ENCODE measurements at regions not wholly inside any gene's neighbourhood (a gene's known extent, or its start where the extent isn't known, plus 50 kb on each side); places are given as distances from the start of the nearest gene placed in this dataset.

DNA sequence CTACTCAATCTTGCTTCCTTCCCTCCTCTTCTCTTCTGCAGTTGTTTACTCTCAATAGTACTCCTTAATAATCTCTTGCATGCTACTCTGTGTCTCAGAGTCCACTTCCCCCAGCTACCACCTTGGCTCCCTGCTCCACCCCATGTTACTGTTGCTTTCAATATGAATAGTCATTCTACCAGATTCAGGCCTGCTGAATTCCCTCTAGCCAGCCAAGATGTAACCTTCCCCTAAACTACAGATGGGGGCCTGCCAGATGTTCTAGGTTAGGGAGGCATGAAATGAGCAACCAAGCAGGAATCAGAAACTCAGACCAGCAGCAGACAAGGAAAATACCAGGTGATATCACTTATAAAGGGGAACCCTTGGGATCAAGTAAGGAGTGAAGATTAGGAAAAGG is 392.1 kb upstream of the DDHD1 start:
- DNase-seq (ENCODE audit: low spot score), result no peak

DNA sequence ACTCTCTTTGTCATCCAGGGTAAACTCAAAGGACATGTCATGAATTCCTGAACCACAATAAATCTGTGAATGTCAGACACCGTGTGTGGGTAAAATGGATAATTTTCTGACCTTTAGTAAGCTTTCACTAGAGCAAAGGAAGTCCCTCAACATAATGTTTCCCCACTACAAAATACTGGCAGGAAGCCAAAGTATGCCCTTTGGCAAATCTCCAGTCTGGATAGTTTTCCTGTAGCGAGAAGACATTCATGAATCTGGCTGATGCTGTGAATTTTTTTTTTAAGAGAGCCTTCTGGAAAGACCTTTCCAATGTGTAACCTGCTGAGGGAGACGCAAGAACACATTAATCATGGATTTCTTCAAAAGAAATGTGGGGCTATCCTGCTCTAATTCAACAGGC is 389.6 kb upstream of the DDHD1 start:
- peak; percentile 11 for DNase-seq (ENCODE audit: low spot score)

DNA sequence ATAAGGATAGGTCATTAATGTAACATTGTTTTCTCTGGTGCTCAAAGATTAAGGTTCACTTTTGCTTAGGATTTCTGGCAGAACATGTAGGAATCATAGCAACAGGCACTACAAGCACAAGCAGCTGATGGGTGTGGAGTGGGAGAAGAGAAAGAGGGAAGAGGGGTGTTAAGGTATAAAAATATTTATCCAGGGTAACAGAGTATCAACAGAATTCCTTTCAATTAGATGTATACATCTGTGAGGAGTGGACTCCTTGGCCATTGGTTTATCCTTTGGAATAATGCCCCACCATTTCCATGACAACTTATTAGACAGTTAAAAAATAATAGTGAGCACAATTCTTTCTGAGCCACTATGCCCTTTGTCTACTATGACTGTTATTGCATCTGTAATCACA is 388.3 kb upstream of the DDHD1 start:
- DNase-seq (ENCODE audit: low spot score), result no peak

DNA sequence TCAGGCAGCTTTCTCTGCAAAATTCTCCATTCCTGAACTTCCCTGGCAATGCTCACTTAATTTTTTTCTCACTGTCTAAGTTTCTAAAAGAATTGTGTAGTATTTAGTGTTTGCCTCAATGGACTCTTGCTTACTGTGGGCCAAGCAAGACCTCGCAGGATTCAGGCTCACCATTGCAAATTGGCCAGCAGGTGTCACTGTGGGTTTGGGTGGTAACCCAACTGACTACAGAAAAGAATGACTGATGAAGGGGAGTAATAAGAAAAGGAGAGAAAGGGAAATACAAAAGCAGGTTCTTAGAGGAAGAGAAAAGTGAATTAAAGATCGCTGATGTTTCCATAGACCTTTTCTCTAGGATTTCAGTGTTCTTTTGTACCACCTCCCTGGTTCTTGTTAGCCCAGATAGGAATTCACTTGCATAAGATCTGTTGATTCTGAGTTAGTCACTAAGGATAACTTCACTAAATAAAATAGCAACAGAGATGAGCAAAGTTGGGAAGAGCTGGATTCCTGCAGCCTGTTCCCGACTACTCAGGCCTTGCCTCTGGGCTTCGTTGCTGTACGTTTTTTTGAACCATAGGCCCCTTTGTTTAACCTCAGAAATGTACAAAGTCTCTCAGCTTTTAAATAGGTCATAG is 386.5 kb upstream of the DDHD1 start:
- DNase-seq (ENCODE audit: low spot score), result peak; percentile 87

DNA sequence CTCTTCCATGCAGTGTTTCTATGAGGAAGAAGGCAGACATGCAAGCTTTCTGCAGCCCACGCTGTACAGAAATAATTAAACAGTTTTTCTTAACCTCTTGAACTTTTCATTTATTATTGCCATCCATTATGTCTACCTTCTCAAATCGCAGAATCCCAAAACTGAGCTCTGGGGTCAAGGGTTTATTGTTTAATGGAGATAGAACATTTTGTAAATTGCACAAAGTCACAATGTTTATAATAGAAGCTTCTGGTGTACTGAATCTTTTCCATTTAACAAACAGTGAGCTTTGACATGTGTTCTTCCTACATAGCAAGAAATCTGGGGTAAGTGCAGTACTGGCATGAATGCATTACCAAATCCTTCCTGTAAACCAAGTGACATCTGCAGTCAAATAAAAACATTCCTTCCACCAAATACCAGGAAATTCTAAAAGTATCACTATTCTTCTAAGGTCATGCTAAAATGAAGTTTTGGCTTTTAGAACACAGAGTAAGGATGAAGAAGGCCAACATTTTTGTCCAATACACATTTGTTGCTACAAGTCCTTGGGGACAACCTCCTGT is 385.3 kb upstream of the DDHD1 start:
- no peak for DNase-seq (ENCODE audit: low spot score)

DNA sequence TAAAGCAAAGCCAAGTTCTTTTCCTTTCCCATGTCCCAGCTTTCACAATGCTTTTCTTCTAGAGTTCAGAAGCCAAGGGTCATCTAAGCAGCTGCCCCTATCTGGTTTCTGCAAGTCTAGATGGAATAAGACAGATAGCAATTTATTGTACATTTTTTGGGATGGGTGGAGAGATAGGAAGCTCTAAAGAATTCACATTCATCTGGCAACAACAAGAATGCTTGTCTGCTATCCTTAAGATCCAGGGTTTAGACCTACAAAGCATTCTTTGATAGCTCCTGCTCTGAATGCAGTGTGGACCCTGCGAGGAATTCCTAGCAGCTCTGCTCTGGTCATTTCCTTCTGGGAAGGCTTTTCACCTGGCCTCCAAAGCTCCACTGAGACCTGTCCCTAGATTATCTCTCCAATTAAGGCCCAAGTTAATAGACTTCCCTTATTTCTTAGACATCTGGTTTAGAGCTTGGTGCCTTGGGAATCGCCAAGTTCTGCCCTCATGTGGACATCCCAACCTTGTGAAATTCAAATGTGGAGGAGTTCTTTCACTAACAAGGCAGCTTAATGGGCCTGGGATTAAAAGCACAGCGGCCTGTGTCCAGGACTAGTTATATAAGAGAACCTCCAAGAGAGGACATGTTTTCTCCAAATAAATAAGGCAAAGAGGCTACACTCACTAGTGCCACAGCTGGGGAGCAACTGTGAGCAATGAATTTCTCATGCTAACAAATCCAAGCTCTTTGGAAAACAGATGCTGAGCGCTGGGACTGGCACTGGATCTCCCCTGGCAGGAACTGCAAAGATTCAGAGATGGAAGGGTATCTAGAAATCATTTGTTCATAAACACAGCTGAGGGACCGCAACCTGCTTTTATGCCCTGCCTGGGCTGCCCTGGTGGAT is 384.5 kb upstream of the DDHD1 start:
- DNase-seq (ENCODE audit: low spot score), result peak; percentile 48

DNA sequence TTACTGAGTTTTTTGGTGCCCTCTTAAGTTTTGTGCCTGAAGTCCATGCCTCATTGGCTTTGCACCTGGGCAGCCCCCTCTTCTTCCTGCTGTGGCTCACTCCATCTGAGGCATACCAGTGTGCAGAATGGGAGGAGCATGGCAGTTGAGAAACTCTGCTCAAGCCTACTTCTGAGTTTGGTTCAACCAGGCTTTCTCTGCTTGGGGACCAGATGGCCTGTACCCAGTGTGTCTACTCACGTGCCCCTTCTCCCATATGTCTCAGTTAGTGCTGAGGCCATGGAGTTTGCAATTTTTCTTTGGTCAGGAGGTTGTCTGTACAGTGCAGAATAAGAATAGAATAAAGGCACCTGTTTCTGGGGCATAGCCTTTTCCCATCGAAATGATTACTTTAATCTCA is 383.3 kb upstream of the DDHD1 start:
- DNase-seq (ENCODE audit: low spot score), result peak; percentile 58

DNA sequence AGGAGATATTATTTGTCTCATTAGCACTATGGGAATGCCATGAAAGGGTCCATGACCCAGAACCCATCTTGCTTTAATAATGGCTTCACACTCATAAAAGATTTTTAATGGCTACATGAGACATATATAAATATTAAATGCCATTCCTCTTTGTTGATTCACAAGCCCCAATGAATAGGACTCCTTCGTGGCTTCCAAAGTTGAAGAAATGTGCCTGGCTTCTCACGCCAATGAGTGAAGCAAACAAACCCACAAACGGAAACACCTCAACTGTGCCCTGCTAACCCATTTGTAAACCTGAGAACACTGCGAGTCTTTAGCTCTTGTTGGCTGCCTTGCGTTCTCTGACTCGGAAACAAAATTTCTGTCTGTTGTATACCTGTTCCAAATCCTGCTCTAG is 381.7 kb upstream of the DDHD1 start:
- no peak for DNase-seq (ENCODE audit: low spot score)

DNA sequence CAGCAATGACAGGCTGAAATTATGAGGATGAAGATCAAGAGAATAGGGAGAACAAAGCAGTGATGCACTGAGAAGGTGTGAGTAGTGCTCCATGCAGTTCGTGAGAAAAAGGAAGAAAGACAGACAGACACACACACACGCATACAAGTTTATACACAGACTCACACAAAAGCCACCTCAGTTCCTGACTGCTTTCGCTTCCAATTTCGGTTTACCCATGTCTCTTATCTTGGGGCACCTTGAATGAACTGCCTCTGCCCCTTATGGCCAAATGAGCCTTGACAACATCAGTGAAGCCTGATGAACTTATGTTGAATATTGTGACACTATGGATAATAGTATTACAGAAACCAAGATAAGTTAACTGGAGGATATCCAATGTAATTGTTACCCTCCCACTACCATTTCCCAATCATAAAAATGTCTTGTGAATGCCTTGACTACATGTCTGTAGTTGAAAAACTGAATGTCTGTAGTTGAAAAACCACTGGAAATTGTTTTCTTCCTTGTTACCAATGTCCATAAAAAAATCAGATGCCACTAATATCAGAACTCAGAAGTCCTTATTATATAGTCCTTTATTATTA is 380.4 kb upstream of the DDHD1 start:
- DNase-seq (ENCODE audit: low spot score), result no peak

DNA sequence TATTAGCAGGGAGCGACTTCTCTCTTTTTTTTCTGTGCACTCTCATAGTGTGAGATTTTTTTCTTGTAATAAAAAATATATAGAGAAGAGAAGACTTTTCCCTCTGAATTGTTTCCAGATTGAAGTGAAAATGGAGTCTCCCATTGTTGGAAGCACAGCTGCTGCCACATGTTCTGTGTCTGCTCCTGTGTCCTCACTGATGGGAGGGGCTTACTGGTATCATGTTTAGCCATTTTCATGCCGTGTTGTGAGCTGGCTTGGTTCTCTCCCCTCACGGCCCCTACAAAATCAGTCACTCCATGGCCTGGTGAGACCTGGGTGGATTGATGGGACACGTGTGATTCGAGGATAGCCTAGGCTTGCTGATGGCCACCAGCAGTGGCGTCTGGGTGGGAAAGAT is 379.7 kb upstream of the DDHD1 start:
- DNase-seq (ENCODE audit: low spot score), result no peak

DNA sequence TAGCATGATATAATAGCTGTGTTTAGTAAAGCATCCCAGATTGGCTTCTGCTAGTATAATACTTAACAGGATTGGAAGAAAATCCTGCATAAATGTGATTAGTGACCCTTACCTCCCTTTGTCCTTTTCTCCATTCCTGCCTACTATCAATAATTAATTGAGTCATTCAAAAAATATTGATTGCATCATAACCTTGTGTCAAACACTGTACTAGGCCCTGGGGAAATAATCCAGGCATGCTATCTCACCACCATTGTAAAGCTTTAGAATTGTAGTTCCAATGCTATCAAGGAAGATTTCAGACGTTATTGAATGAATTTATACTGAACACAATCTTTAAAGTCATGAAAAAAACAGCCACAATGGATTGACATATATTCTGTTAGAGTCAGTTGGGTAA is 378.6 kb upstream of the DDHD1 start:
- DNase-seq (ENCODE audit: low spot score), result no peak

DNA sequence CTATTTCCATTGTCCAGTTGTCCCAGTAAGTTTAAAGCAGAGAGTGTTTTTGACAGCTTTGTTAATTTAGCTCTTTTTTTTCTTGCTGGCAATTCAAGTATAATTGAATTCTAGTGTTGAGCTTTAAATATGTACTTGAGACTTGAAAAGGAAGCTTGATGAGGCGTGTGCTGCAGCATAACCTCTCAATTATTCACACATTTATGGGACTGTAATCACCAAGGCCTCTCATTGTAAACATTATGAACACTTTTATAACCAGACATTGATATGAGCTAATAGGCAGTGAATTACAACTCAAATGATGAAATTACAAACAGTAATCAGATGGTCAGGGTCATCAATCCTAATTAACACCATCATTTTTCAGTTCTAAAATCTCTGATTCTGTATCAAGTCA is 378.0 kb upstream of the DDHD1 start:
- no peak for DNase-seq (ENCODE audit: low spot score)

DNA sequence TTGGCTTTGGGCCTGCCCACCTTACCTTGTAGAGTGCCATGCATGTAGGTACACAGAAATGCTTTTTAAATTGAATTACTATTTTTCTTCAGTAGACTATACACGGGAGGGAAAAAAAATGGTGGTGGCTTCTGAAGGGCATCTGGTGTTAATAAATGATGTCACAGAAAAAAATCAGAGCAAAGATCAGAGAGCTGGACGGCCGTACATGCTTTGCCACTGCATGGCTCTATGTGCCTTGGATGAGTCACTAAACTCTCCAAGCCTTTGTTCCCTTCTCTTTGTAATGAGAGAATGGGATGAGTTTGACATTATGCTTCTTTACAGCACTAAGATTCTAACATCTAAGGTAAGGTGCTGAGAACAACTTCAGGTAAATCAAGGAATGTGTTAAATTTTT is 376.4 kb upstream of the DDHD1 start:
- DNase-seq (ENCODE audit: low spot score), result no peak

DNA sequence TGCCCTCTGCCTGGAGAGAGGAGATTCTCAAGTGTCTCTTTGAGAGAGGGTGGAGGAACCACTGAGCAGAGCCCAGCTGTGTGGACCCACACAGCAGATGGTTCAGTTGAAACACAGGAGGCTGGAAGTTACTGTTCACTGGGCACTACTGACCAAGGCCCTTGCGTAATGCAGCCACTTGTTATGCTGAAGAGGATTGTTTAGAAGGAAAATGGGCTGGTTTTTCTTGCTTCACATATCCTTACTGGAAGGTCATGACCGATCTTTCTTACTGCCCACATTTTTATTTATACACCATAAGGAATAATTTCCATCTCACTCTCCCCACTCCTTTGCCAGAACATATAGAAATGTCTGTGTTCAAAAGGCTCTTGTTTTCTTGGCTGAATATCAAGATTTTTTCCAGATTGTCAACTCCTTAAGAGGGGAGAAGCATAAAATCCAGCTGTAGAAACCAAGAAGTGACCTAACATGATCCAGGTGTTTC is 375.1 kb upstream of the DDHD1 start:
- DNase-seq (ENCODE audit: low spot score), result no peak

DNA sequence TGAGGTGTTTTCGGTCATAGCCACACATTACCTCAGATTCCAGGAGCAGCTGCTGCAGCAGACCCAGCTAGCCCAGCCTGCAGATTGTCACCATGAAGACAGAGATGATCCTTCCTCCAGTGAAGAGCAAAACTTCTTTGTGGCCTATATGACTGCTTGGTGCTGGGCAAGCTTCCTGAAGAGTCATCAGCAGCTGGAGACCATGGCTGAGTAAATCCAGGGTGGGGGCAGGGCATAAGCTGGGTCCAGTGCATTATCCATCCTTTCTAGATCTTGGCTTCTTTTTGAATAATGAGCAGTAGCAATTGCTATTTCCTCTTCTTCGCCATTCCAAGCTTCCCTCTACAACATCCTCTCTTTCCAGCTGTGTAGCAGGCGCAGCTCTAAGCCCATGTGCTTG is 373.1 kb upstream of the DDHD1 start:
- DNase-seq (ENCODE audit: low spot score), result no peak

DNA sequence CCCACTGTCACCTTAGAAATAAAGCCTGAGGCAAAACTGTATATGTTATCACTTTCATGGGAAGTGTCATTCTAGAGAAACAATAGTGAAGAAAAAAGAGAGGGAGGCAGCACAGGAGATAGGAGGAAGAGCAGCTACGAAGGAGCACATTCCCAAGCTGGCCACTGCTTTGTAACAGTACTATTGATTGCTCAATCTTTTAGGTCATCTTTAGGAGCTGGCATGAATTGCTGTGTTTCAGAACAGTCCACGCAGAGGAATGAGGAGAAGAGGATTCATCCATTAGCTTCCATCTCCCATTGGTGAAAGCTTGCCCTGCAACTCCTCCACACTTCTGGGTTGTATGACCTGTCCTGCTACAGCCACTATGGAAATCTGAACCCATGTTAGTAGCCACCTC is 372.5 kb upstream of the DDHD1 start:
- no peak for DNase-seq (ENCODE audit: low spot score)

DNA sequence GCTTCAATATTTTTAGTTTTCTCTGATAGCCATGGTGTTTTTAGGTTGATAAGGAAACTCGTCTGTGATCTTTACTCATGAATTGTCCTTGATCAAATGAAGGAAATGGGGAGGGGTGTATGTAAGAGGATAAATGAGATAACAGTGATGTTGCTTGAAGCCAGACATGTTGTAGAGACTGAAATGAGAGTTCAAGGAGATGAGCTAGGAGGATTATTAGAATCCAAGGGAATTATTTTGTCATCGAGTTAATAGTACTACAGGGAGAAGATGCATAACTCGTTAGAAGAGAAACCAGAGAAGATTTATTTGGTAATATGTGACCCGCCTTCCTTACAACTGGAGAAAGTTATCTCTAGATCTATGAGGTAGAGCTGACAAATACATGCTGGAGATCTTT is 371.3 kb upstream of the DDHD1 start:
- DNase-seq (ENCODE audit: low spot score), result no peak

DNA sequence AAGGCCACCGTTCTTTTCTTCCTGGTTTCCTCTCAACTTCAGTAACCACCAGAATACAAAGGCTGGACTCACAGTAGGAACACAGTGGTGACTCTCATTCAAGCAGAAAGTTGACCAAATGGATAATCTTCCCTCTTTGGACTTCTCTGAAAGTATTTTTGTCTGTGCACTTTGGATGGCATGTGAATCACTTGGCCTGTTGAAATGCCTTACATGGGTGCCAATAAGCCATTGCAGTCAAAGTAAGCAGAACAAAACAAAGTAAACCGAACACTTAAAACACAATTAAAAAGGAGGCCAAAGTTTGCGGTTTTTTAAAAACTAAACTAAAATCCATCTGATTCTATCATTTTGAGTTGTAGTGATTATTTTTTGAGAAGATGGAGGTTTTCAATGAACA is 370.1 kb upstream of the DDHD1 start:
- DNase-seq (ENCODE audit: low spot score), result no peak

DNA sequence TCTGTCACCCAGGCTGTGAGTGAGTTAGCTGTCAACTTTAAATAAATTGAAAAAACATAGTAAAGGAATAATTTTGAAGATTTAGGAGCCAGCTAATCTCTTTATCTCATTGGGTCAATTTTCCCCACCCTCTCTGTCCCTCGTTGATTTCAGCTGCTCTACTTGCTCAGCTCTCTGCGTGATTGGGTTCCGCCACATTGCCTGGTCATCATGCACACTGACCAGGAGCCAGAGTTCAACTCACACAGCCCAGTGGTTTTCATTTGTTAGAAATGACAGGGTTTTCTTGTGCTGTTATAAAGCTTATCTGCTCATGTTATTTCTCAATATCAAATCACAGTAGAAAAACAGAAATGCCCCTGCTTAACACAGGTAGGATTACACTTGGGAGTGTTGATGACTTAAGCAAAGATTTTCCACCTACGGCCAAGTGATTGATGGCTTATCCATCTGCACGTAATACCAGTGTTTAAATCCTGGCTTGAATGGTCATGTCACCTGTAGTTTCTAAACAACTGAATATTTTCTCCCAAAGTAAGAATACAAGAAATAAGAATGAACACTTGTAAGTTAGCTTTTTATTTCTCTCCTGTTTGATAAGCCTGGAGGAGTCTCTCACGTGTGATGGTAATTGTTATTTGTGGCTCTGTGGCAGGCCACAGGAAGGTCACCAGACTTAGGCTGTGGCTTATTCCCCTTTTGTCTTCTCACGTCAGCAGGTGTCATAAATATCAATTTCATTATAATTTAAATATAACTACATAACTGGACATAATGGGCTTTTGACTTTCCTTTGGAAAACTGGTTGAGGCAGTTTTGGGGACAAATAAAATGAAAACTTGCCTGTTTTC is 367.2 kb upstream of the DDHD1 start:
- DNase-seq (ENCODE audit: low spot score), result no peak

DNA sequence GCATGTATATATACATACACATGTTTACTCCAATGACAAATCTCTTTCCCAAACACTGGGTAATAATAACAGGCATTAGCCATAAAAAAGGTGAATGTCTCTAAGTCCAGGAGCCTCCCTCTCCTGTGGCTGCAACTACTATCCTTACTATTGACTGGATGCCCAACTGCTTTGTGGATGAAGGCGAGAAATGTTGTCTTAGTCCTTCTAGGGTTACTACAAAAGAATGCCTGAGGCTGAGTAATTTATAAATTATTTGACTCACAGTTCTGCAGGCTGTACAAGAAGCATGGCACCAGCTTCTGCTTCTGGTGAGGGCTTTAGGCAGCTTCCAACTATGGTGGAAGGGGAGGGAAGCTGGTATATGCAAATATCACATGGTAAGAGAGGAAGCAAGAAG is 366.0 kb upstream of the DDHD1 start:
- no peak for DNase-seq (ENCODE audit: low spot score)

DNA sequence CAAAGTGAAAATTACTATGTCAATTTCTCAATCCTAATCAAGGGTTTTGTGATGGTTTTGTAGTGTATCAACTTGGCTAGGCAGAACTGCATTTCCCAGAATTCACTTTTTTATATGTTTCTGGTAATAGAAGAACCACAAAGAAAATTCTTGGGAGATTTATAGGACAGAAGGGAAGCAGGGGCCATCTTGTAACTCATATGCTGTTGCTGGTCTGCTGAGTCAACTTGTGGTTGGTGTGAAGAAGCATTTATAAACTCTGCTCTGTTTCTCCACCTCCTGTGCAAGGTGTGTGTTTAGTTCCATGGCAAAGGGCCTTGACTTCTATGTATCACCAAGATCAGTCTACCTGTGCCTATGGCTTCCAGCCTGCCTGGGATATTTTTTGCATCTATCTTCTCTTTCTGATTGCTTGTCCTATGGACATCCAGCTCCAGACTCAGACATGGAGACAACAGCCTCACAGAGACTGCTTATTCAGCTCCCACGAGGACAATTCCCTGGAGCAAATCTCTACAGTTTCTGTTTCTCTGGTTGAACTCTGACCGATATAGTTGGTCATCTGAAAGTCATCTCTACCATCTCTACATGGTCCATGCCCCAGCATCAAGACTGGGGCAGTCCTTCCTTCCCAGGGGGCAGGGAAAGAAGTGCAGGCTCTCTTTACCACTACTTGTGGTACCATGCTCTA is 364.3 kb upstream of the DDHD1 start:
- DNase-seq (ENCODE audit: low spot score), result no peak

Data from cerebellar cortex (tissue), 1 donor.